Caco-2 (cell line): ENCODE measurements at regions not wholly inside any gene's neighbourhood (a gene's known extent, or its start where the extent isn't known, plus 50 kb on each side); places are given as distances from the start of the nearest gene placed in this dataset.
A peak's percentile ranks its signal among the peaks of the same experiment; 100 is the strongest.

Source experiments
- BruUV-seq: library from RNA; stranded (reverse); fragments of 400-500 nt; replicated peaks from 2 replicates; lab custom pipeline; 2021; lab: Mats Ljungman, UMichigan
- CTCF ChIA-PET: fragments of 300-600 bp; sonication (Branson Sonifier 250); formaldehyde crosslinking; loops from one replicate; lab custom pipeline; 2022; ENCODE audit warnings: antibody characterized with exemption; lab: Charles Lee
- POLR2A ChIA-PET: fragments of 300-600 bp; sonication (Branson Sonifier 250); formaldehyde crosslinking; loops from one replicate; lab custom pipeline; 2022; ENCODE audit warnings: antibody characterized with exemption; lab: Charles Lee
- DNase-seq, 2 experiments: peaks; one replicate each; pipeline versions ENCODE4 v3.0.0 to v3.0.0-alpha.2; 2020 to 2022
- H3K27me3 ChIP-seq: replicated peaks from 2 replicates; pipeline ENCODE4 v1.6.0; 2011; ENCODE audit warnings: low read length; ENCODE audit not compliant: control insufficient read depth, insufficient read depth
- H3K36me3 ChIP-seq: 2 replicates; pipeline ENCODE4 v1.5.1; 2011; ENCODE audit warnings: low read length; ENCODE audit not compliant: control insufficient read depth, insufficient read depth
- H3K4me1 ChIP-seq: fragments of 250-450 bp; sonication (Bioruptor Pico); 2 replicates; pipeline ENCODE4 v1.5.1; 2020; ENCODE audit warnings: mild to moderate bottlenecking
- H3K4me3 ChIP-seq: 2 replicates; pipeline ENCODE4 v1.5.1; 2011; ENCODE audit warnings: low read depth, mild to moderate bottlenecking, control low read depth, low read length
- H3K9me3 ChIP-seq: fragments of 250-450 bp; sonication (Bioruptor Pico); 2 replicates; pipeline ENCODE4 v1.5.1; 2020; ENCODE audit warnings: mild to moderate bottlenecking, moderate library complexity
- H3K27ac Mint-ChIP-seq: one replicate; pipeline ENCODE4 v1.8.0; 2022; ENCODE audit warnings: mixed read lengths; ENCODE audit not compliant: unreplicated experiment
- H3K27me3 Mint-ChIP-seq: one replicate; pipeline ENCODE4 v1.8.0; 2022; ENCODE audit warnings: mixed read lengths; ENCODE audit not compliant: insufficient read depth, unreplicated experiment
- H3K36me3 Mint-ChIP-seq: one replicate; pipeline ENCODE4 v1.8.0; 2022; ENCODE audit warnings: mild to moderate bottlenecking, mixed read lengths; ENCODE audit not compliant: insufficient read depth, unreplicated experiment
- H3K4me1 Mint-ChIP-seq: one replicate; pipeline ENCODE4 v1.8.0; 2022; ENCODE audit warnings: low read depth, mixed read lengths; ENCODE audit not compliant: unreplicated experiment
- H3K4me3 Mint-ChIP-seq: one replicate; pipeline ENCODE4 v1.8.0; 2022; ENCODE audit warnings: mild to moderate bottlenecking, moderate library complexity, mixed read lengths; ENCODE audit not compliant: unreplicated experiment
- H3K9me3 Mint-ChIP-seq: one replicate; pipeline ENCODE4 v1.8.0; 2022; ENCODE audit warnings: mixed read lengths; ENCODE audit not compliant: unreplicated experiment
- CTCF ChIP-seq, 2 experiments: fragments of 200-600 bp in 1 of 2; IDR thresholded peaks; 1 replicate in 1 of 2; 2 replicates in 1 of 2; pipeline versions ENCODE4 v1.5.1 to v1.8.0; 2011 to 2022; ENCODE audit warnings: antibody characterized with exemption in 1 of 2, control low read depth in 1 of 2, inconsistent platforms in 1 of 2, low read depth in 1 of 2, low read length in 1 of 2, mild to moderate bottlenecking in 1 of 2, moderate library complexity in 1 of 2; ENCODE audit not compliant: insufficient read depth in 1 of 2, severe bottlenecking in 1 of 2, unreplicated experiment in 1 of 2
- intact Hi-C: fragments of 100-400 bp; cut with micrococcal nuclease; formaldehyde crosslinking; loops from one replicate; pipeline ENCODE4 v1.10.0; 2022; ENCODE audit not compliant: unreplicated experiment

GRCh38 chr15:50830477-50831354, 65.2 kb upstream of the SPPL2A start:
- TF ChIP-seq CTCF (IDR thresholded peaks at IDR 0.05; ENCODE audit: insufficient read depth in 1 of 2, low read depth in 1 of 2, low read length in 1 of 2, severe bottlenecking in 1 of 2, unreplicated experiment in 1 of 2) = no peak
- intact Hi-C loops = no loop called here
- no peaks in the 10 kb centered on the region for H3K27me3 ChIP-seq
- H3K36me3 ChIP-seq = no peaks in the 10 kb centered on the region
- CTCF ChIA-PET = no interaction called here
- BruUV-seq = no TSS peak
- H3K9me3 ChIP-seq = no peaks in the 10 kb centered on the region
- no peak overlapping the region for H3K27ac Mint-ChIP-seq
- no peak overlapping the region for H3K4me3 ChIP-seq
- peaks cover 6% of the 10 kb centered on the region for H3K36me3 Mint-ChIP-seq
- DNase-seq = peak in 1 of 2 experiments; percentile 38
- H3K4me1 ChIP-seq = peaks cover 19% of the 10 kb centered on the region
- H3K27me3 Mint-ChIP-seq = no peaks in the 10 kb centered on the region
- POLR2A ChIA-PET = no interaction called here
- no peaks in the 10 kb centered on the region for H3K9me3 Mint-ChIP-seq
- H3K4me3 Mint-ChIP-seq = no peak overlapping the region
- H3K4me1 Mint-ChIP-seq = peaks cover 15% of the 10 kb centered on the region

- peak overlapping the region; percentile 89 for H3K27ac Mint-ChIP-seq
- H3K27me3 Mint-ChIP-seq = no peaks in the 10 kb centered on the region
- H3K4me3 Mint-ChIP-seq = peak overlapping the region; percentile 59
- peaks cover 15% of the 10 kb centered on the region for H3K4me1 Mint-ChIP-seq
- Histone ChIP-seq H3K36me3 (no peaks in the 10 kb centered on the region), H3K4me1 (peaks cover 19% of the 10 kb centered on the region), H3K27me3 (no peaks in the 10 kb centered on the region), H3K4me3 (no peak overlapping the region), H3K9me3 (no peaks in the 10 kb centered on the region)
- H3K9me3 Mint-ChIP-seq = no peaks in the 10 kb centered on the region
- peak; percentile 74 to 79 for DNase-seq
- no TSS peak for BruUV-seq
- peaks cover 6% of the 10 kb centered on the region for H3K36me3 Mint-ChIP-seq
- POLR2A ChIA-PET = no interaction called here
- peak in 1 of 2 experiments; percentile 21 for TF ChIP-seq CTCF (IDR thresholded peaks at IDR 0.05; ENCODE audit: insufficient read depth in 1 of 2, low read depth in 1 of 2, low read length in 1 of 2, severe bottlenecking in 1 of 2, unreplicated experiment in 1 of 2)
- CTCF ChIA-PET = interaction anchor here (0.6 kb wide), 2 partner anchors 77 to 218 kb away, joined by 4 read pairs; no protein-coding TSS in a partner anchor
- intact Hi-C loops = loop anchor here (1.0 to 2.0 kb wide), 3 partner anchors 26 to 46 kb away; no protein-coding TSS in a partner anchor
Observed at GRCh38 chr15:50828610-50829206, 63.2 kb upstream of the SPPL2A start.

DNA sequence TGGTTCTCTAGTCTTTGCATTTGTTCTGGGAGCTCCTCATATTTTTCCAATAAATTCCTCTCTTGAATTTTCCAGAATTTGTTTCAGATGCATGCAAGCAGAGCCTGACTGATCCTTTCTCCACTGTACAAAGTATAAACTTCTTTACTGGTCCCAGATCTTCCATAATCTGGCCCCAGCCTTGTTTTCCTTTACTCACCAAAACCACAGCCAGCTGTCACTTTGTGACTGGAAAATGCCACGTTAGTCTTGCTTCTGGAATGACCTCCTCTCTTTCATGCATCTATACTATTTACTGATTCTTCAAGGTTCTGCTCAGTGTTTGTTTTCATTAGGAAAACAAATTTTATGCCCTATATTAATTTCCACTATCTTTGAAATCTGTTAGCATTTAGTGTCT, 60.4 kb upstream of the SPPL2A start:
- H3K4me3 Mint-ChIP-seq = no peak overlapping the region
- CTCF ChIA-PET = no interaction called here
- DNase-seq = no peak
- H3K27me3 Mint-ChIP-seq = no peaks in the 10 kb centered on the region
- Histone ChIP-seq H3K4me3 (no peak overlapping the region), H3K4me1 (peaks cover 12% of the 10 kb centered on the region), H3K9me3 (no peaks in the 10 kb centered on the region), H3K27me3 (no peaks in the 10 kb centered on the region), H3K36me3 (no peaks in the 10 kb centered on the region)
- intact Hi-C loops = no loop called here
- H3K4me1 Mint-ChIP-seq = peaks cover 10% of the 10 kb centered on the region
- BruUV-seq = no TSS peak
- H3K36me3 Mint-ChIP-seq = peaks cover 1% of the 10 kb centered on the region
- POLR2A ChIA-PET = no interaction called here
- no peaks in the 10 kb centered on the region for H3K9me3 Mint-ChIP-seq
- TF ChIP-seq CTCF (IDR thresholded peaks at IDR 0.05; ENCODE audit: insufficient read depth in 1 of 2, low read depth in 1 of 2, low read length in 1 of 2, severe bottlenecking in 1 of 2, unreplicated experiment in 1 of 2) = no peak
- H3K27ac Mint-ChIP-seq = no peak overlapping the region
